Neural progenitor cell (in vitro differentiated cells): ENCODE measurements at regions not wholly inside any gene's neighbourhood (a gene's known extent, or its start where the extent isn't known, plus 50 kb on each side); places are given as distances from the start of the nearest gene placed in this dataset.

Source experiments
- EZH2 ChIP-seq: fragments of 200-600 bp; sonication (generic); IDR thresholded peaks from 2 replicates; pipeline ENCODE4 v1.6.1; 2017; ENCODE audit warnings: antibody characterized with exemption, mild to moderate bottlenecking, moderate library complexity
- EZH2phosphoT487 ChIP-seq: fragments of 200-600 bp; sonication (generic); IDR thresholded peaks from 2 replicates; pipeline ENCODE4 v1.6.1; 2017; ENCODE audit warnings: antibody characterized with exemption
- TF ChIP-seq, protein P1 (sequence below): fragments of 200-600 bp; sonication (generic); IDR thresholded peaks from 2 replicates; pipeline ENCODE4 v1.5.1; 2017; ENCODE audit warnings: antibody characterized with exemption, mild to moderate bottlenecking

DNA sequence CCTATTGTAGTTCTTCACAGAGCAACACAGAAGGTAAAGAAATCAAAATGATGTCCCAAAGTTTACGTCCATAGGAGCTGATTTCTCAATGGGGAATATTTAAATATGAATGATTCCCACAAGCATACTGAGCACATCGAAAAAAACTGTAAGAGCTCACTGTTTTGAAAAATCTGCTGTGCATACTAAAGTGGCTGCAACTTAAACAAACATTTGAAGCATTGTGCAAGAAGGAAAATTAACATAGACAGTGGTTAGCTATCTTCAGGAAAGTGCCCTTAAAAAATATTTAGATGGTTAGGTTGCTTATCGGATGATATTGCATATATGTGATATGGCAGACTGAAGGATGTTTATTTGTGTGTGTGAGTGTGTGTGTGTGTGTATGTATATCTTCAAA, 747.6 kb downstream of the RFPL4B start:
- TF ChIP-seq, protein P1, sequence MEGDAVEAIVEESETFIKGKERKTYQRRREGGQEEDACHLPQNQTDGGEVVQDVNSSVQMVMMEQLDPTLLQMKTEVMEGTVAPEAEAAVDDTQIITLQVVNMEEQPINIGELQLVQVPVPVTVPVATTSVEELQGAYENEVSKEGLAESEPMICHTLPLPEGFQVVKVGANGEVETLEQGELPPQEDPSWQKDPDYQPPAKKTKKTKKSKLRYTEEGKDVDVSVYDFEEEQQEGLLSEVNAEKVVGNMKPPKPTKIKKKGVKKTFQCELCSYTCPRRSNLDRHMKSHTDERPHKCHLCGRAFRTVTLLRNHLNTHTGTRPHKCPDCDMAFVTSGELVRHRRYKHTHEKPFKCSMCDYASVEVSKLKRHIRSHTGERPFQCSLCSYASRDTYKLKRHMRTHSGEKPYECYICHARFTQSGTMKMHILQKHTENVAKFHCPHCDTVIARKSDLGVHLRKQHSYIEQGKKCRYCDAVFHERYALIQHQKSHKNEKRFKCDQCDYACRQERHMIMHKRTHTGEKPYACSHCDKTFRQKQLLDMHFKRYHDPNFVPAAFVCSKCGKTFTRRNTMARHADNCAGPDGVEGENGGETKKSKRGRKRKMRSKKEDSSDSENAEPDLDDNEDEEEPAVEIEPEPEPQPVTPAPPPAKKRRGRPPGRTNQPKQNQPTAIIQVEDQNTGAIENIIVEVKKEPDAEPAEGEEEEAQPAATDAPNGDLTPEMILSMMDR, result no peak
- TF ChIP-seq EZH2, result no peak
- TF ChIP-seq EZH2phosphoT487, result no peak
